ENCODE measurements at regions not wholly inside any gene's neighbourhood (a gene's known extent, or its start where the extent isn't known, plus 50 kb on each side); places are given as distances from the start of the nearest gene placed in this dataset.

DNA sequence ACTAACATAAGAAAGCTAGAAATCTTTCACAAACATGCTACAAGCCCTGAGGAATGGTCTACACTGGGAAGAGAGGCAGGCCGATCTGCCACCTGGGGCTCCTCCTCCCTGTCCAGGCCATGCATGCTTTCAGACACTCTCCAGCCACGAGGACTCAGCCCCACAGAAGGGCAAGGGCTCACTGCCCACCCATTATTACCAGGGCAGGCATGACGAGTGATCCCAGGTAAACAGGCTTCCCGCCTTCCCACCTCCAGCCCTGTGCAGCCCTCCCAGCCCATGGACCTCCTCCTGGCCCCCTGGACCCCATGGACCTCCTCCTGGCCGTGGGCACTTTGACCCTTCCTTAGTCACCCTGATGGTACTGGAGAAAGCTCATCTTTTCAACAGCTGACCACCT is 75.8 kb upstream of the TEX51 start:
- TF ChIP-seq PPARA (CRISPR knock-in tag; IDR thresholded peaks at IDR 0.05; ENCODE audit: borderline replicate concordance): no peak
- TF ChIP-seq, protein P1, sequence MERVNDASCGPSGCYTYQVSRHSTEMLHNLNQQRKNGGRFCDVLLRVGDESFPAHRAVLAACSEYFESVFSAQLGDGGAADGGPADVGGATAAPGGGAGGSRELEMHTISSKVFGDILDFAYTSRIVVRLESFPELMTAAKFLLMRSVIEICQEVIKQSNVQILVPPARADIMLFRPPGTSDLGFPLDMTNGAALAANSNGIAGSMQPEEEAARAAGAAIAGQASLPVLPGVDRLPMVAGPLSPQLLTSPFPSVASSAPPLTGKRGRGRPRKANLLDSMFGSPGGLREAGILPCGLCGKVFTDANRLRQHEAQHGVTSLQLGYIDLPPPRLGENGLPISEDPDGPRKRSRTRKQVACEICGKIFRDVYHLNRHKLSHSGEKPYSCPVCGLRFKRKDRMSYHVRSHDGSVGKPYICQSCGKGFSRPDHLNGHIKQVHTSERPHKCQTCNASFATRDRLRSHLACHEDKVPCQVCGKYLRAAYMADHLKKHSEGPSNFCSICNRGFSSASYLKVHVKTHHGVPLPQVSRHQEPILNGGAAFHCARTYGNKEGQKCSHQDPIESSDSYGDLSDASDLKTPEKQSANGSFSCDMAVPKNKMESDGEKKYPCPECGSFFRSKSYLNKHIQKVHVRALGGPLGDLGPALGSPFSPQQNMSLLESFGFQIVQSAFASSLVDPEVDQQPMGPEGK (CRISPR knock-in tag; IDR thresholded peaks at IDR 0.05; ENCODE audit: borderline replicate concordance): no peak
- TF ChIP-seq SNAI2 (CRISPR knock-in tag; IDR thresholded peaks at IDR 0.05): no peak
- TF ChIP-seq GLIS3 (CRISPR knock-in tag; IDR thresholded peaks at IDR 0.05): no peak
- TF ChIP-seq RARB (CRISPR knock-in tag; IDR thresholded peaks at IDR 0.05): no peak

DNA sequence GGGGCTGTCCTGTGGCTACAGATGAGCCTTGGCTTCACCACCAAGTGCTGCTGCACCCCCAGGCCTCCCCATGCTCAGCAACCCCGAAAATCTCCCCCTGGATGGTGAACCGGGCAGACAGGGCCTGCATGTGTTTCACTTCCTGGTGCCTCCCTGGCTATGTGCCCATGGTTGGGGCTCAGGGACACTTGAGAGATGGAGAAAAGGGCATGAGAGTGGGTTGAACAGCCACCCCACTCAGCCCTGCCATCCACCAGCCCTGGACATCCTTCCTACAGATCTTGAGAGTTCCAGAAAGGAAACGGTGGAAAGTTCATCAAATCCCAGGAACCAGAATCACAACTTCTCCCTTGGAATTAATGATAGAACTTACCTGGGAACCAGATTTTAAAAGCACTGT is 74.7 kb upstream of the TEX51 start:
- no peak for ATAC-seq
- TF ChIP-seq, protein P2, sequence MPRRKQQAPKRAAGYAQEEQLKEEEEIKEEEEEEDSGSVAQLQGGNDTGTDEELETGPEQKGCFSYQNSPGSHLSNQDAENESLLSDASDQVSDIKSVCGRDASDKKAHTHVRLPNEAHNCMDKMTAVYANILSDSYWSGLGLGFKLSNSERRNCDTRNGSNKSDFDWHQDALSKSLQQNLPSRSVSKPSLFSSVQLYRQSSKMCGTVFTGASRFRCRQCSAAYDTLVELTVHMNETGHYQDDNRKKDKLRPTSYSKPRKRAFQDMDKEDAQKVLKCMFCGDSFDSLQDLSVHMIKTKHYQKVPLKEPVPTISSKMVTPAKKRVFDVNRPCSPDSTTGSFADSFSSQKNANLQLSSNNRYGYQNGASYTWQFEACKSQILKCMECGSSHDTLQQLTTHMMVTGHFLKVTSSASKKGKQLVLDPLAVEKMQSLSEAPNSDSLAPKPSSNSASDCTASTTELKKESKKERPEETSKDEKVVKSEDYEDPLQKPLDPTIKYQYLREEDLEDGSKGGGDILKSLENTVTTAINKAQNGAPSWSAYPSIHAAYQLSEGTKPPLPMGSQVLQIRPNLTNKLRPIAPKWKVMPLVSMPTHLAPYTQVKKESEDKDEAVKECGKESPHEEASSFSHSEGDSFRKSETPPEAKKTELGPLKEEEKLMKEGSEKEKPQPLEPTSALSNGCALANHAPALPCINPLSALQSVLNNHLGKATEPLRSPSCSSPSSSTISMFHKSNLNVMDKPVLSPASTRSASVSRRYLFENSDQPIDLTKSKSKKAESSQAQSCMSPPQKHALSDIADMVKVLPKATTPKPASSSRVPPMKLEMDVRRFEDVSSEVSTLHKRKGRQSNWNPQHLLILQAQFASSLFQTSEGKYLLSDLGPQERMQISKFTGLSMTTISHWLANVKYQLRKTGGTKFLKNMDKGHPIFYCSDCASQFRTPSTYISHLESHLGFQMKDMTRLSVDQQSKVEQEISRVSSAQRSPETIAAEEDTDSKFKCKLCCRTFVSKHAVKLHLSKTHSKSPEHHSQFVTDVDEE (CRISPR knock-in tag; IDR thresholded peaks at IDR 0.05): no peak
- TF ChIP-seq SNAI2 (CRISPR knock-in tag; IDR thresholded peaks at IDR 0.05) (no peak), PPARA (CRISPR knock-in tag; IDR thresholded peaks at IDR 0.05; ENCODE audit: borderline replicate concordance) (no peak), ISL1 (CRISPR knock-in tag; IDR thresholded peaks at IDR 0.05) (no peak), ZFP3 (CRISPR knock-in tag; IDR thresholded peaks at IDR 0.05) (no peak), RARB (CRISPR knock-in tag; IDR thresholded peaks at IDR 0.05) (no peak), TOX (CRISPR knock-in tag; IDR thresholded peaks at IDR 0.05; ENCODE audit: borderline replicate concordance) (no peak), BACH2 (CRISPR knock-in tag; IDR thresholded peaks at IDR 0.05; ENCODE audit: borderline replicate concordance) (no peak), TCF4 (CRISPR knock-in tag; IDR thresholded peaks at IDR 0.05; ENCODE audit: borderline replicate concordance) (no peak), ZNF8 (CRISPR knock-in tag; IDR thresholded peaks at IDR 0.05) (no peak)
- TF ChIP-seq, protein P3, sequence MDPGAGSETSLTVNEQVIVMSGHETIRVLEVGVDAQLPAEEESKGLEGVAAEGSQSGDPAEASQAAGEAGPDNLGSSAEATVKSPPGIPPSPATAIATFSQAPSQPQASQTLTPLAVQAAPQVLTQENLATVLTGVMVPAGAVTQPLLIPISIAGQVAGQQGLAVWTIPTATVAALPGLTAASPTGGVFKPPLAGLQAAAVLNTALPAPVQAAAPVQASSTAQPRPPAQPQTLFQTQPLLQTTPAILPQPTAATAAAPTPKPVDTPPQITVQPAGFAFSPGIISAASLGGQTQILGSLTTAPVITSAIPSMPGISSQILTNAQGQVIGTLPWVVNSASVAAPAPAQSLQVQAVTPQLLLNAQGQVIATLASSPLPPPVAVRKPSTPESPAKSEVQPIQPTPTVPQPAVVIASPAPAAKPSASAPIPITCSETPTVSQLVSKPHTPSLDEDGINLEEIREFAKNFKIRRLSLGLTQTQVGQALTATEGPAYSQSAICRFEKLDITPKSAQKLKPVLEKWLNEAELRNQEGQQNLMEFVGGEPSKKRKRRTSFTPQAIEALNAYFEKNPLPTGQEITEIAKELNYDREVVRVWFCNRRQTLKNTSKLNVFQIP (CRISPR knock-in tag; IDR thresholded peaks at IDR 0.05; ENCODE audit: borderline replicate concordance, low read depth): no peak
- TF ChIP-seq, protein P1 (CRISPR knock-in tag; IDR thresholded peaks at IDR 0.05; ENCODE audit: borderline replicate concordance): no peak
- TF ChIP-seq, protein P4, sequence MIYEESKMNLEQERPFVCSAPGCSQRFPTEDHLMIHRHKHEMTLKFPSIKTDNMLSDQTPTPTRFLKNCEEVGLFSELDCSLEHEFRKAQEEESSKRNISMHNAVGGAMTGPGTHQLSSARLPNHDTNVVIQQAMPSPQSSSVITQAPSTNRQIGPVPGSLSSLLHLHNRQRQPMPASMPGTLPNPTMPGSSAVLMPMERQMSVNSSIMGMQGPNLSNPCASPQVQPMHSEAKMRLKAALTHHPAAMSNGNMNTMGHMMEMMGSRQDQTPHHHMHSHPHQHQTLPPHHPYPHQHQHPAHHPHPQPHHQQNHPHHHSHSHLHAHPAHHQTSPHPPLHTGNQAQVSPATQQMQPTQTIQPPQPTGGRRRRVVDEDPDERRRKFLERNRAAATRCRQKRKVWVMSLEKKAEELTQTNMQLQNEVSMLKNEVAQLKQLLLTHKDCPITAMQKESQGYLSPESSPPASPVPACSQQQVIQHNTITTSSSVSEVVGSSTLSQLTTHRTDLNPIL (CRISPR knock-in tag; IDR thresholded peaks at IDR 0.05; ENCODE audit: low read depth): no peak

More for the DNA sequence above, 75.8 kb upstream of the TEX51 start:
- ATAC-seq: no peak

DNA sequence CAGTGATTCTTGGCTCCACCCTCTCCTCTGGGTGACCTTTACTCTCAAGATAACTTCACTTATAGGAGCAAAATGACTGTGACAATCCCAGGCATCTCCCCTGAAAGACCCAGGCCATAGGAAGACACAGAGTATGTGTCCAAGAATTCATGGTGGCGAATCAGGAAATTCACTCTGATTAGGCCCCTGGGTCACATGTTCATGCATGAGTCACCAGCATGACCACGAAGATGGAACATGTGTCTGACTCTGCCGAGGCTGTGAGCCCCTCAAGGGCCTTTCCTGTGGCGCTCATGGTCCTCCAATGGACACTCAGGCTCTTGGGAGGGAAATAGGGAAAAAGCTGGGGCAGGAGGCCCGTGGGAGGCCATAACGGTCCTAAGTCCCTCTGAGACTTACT is 74.0 kb upstream of the TEX51 start:
- no peak for ATAC-seq
- no peak for TF ChIP-seq RARB (CRISPR knock-in tag; IDR thresholded peaks at IDR 0.05)
- TF ChIP-seq ISL1 (CRISPR knock-in tag; IDR thresholded peaks at IDR 0.05): no peak
- TF ChIP-seq BACH2 (CRISPR knock-in tag; IDR thresholded peaks at IDR 0.05; ENCODE audit: borderline replicate concordance): no peak
- TF ChIP-seq PPARA (CRISPR knock-in tag; IDR thresholded peaks at IDR 0.05; ENCODE audit: borderline replicate concordance): no peak
- no peak for TF ChIP-seq ESRRG (CRISPR knock-in tag; IDR thresholded peaks at IDR 0.05)
- no peak for TF ChIP-seq ZFP30 (CRISPR knock-in tag; IDR thresholded peaks at IDR 0.05)
- no peak for TF ChIP-seq CSDC2 (CRISPR knock-in tag; IDR thresholded peaks at IDR 0.05)
- no peak for TF ChIP-seq ZNF565 (CRISPR knock-in tag; conservative IDR thresholded peaks at IDR 0.05; ENCODE audit: low read depth)
- no peak for TF ChIP-seq ZNF8 (CRISPR knock-in tag; IDR thresholded peaks at IDR 0.05)
- TF ChIP-seq, protein P5, sequence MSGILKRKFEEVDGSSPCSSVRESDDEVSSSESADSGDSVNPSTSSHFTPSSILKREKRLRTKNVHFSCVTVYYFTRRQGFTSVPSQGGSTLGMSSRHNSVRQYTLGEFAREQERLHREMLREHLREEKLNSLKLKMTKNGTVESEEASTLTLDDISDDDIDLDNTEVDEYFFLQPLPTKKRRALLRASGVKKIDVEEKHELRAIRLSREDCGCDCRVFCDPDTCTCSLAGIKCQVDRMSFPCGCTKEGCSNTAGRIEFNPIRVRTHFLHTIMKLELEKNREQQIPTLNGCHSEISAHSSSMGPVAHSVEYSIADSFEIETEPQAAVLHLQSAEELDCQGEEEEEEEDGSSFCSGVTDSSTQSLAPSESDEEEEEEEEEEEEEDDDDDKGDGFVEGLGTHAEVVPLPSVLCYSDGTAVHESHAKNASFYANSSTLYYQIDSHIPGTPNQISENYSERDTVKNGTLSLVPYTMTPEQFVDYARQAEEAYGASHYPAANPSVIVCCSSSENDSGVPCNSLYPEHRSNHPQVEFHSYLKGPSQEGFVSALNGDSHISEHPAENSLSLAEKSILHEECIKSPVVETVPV (CRISPR knock-in tag; IDR thresholded peaks at IDR 0.05): no peak
- no peak for TF ChIP-seq ZC3H10 (CRISPR knock-in tag; IDR thresholded peaks at IDR 0.05)
- no peak for TF ChIP-seq TCF4 (CRISPR knock-in tag; IDR thresholded peaks at IDR 0.05; ENCODE audit: borderline replicate concordance)
- TF ChIP-seq ZNF70 (CRISPR knock-in tag; IDR thresholded peaks at IDR 0.05): no peak
- TF ChIP-seq, protein P3 (CRISPR knock-in tag; IDR thresholded peaks at IDR 0.05; ENCODE audit: borderline replicate concordance, low read depth): no peak
- TF ChIP-seq ARNTL (CRISPR knock-in tag; IDR thresholded peaks at IDR 0.05; ENCODE audit: borderline replicate concordance, low read depth): no peak
- TF ChIP-seq, protein P4 (CRISPR knock-in tag; IDR thresholded peaks at IDR 0.05; ENCODE audit: low read depth): no peak
